ENCODE measurements at regions not wholly inside any gene's neighbourhood (a gene's known extent, or its start where the extent isn't known, plus 50 kb on each side); places are given as distances from the start of the nearest gene placed in this dataset.
"Not testable (repeated sequence)": the region's sequence is repeated elsewhere in the genome, so short reads cannot be mapped to it uniquely, and the experiment has no call there.

DNA sequence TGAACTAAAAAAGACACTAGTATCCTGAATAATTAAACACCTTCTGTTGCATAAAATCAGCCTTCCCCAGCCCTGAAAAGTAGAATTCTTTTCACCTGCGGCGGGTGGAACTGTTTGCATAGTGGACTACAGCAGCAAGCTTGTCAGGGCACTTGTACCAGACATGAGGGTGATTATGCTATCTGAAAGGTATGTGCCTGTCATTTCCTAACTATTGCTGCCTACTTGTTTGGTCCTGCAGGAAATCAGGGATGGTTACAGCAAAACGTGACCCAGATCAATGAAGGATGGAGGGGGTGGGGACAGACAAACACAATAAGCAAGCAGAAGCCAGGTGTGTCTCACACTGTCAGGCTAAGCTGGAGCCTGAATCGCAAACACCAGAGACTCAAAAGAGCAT lies 385.6 kb downstream of the MLLT3 start:
- no peak overlapping the region for H3K4me3 ChIP-seq (ENCODE audit: low read depth, low read length)
- H3K27ac ChIP-seq (ENCODE audit: extremely low read depth, low read depth, low read length): no peak overlapping the region
- H3K36me3 ChIP-seq (ENCODE audit: control insufficient read depth in 2 of 2, insufficient read depth in 1 of 2, low read length in 2 of 2): no peaks in the 10 kb centered on the region
- ChIA-PET POLR2A (no interaction called here), CTCF (interaction anchor here (0.5 kb wide), 1 partner anchor 301 kb away, joined by 3 read pairs; no protein-coding TSS in a partner anchor)
- H3K4me1 ChIP-seq (ENCODE audit: control insufficient read depth, insufficient read depth, low read length): no peaks in the 10 kb centered on the region
- TF ChIP-seq ZNF621 (tag by site-specific recombination; IDR thresholded peaks at IDR 0.05): no peak
- H3K9me3 ChIP-seq (ENCODE audit: control insufficient read depth, insufficient read depth, low read depth, low read length): no peaks in the 10 kb centered on the region

DNA sequence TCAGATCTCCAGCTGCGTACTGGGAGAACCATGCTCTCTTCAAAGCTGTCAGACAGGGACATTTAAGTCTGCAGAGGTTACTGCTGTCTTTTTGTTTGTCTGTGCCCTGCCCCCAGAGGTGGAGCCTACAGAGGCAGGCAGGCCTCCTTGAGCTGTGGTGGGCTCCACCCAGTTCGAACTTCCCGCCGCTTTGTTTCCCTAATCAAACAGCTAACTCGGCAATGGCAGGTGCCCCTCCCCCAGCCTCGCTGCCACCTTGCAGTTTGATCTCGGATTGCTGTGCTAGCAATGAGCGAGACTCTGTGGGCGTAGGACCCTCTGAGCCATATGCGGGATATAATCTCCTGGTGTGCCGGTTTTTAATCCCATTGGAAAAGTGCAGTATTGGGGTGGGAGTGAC lies 387.1 kb downstream of the MLLT3 start:
- POLR2A ChIA-PET; H3K36me3 ChIP-seq (ENCODE audit: control insufficient read depth in 2 of 2, insufficient read depth in 1 of 2, low read length in 2 of 2); H3K4me3 ChIP-seq (ENCODE audit: low read depth, low read length); H3K9me3 ChIP-seq (ENCODE audit: control insufficient read depth, insufficient read depth, low read depth, low read length); H3K27ac ChIP-seq (ENCODE audit: extremely low read depth, low read depth, low read length); H3K4me1 ChIP-seq (ENCODE audit: control insufficient read depth, insufficient read depth, low read length): not testable (repeated sequence)
- CTCF ChIA-PET: interaction anchor here (0.6 to 0.9 kb wide), 2 partner anchors 20 to 1457 kb away, joined by 3 read pairs; no protein-coding TSS in a partner anchor

DNA sequence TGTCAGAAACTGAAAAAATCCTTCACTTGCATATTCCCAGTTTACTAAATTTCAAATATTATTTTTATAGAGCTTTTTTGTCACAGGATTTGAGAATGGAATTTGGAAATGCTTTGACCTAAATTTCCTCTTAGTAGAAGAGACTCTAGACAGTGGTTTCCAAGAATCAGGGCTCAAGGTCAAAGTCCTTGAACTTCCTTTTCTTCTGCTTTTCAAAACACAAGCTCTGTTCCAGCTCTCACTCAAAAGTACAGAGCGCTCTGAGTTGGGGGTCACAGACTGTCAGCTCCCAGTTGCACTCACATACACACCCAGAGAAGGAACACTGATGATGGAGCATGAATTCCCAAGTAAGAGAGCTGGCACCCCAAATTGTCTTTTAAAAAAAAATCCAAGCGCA lies 394.2 kb downstream of the MLLT3 start:
- CTCF ChIA-PET: interaction anchor here (0.6 kb wide), 1 partner anchor 115 kb away, joined by 3 read pairs; no protein-coding TSS in a partner anchor
- POLR2A ChIA-PET: interaction anchor here (0.6 kb wide), 1 partner anchor 18 kb away, joined by 3 read pairs; no protein-coding TSS in a partner anchor
- Histone ChIP-seq H3K4me1 (ENCODE audit: control insufficient read depth, insufficient read depth, low read length) (no peaks in the 10 kb centered on the region), H3K36me3 (ENCODE audit: control insufficient read depth in 2 of 2, insufficient read depth in 1 of 2, low read length in 2 of 2) (no peaks in the 10 kb centered on the region), H3K9me3 (ENCODE audit: control insufficient read depth, insufficient read depth, low read depth, low read length) (no peaks in the 10 kb centered on the region), H3K4me3 (ENCODE audit: low read depth, low read length) (no peak overlapping the region), H3K27ac (ENCODE audit: extremely low read depth, low read depth, low read length) (no peak overlapping the region)
- TF ChIP-seq ZNF354C (tag by site-specific recombination; IDR thresholded peaks at IDR 0.05; ENCODE audit: borderline replicate concordance, low read depth) (no peak), ZNF571 (tag by site-specific recombination; IDR thresholded peaks at IDR 0.05) (no peak), TCF7L2 (IDR thresholded peaks at IDR 0.05; ENCODE audit: borderline replicate concordance, low read depth, low read length) (no peak), ZNF549 (tag by site-specific recombination; IDR thresholded peaks at IDR 0.05) (no peak), ZNF621 (tag by site-specific recombination; IDR thresholded peaks at IDR 0.05) (no peak), ZNF654 (tag by site-specific recombination; IDR thresholded peaks at IDR 0.05; ENCODE audit: low read depth) (no peak), SCRT1 (tag by site-specific recombination; IDR thresholded peaks at IDR 0.05; ENCODE audit: borderline replicate concordance) (no peak), ZNF366 (tag by site-specific recombination; conservative IDR thresholded peaks at IDR 0.05) (no peak), ZNF174 (tag by site-specific recombination; IDR thresholded peaks at IDR 0.05) (no peak), ZNF560 (tag by site-specific recombination; IDR thresholded peaks at IDR 0.05; ENCODE audit: borderline replicate concordance) (no peak), ZNF623 (tag by site-specific recombination; IDR thresholded peaks at IDR 0.05) (no peak), ZNF112 (tag by site-specific recombination; IDR thresholded peaks at IDR 0.05) (no peak), ZXDB (tag by site-specific recombination; IDR thresholded peaks at IDR 0.05) (no peak)
- TF ChIP-seq, protein P1, sequence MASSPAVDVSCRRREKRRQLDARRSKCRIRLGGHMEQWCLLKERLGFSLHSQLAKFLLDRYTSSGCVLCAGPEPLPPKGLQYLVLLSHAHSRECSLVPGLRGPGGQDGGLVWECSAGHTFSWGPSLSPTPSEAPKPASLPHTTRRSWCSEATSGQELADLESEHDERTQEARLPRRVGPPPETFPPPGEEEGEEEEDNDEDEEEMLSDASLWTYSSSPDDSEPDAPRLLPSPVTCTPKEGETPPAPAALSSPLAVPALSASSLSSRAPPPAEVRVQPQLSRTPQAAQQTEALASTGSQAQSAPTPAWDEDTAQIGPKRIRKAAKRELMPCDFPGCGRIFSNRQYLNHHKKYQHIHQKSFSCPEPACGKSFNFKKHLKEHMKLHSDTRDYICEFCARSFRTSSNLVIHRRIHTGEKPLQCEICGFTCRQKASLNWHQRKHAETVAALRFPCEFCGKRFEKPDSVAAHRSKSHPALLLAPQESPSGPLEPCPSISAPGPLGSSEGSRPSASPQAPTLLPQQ (tag by site-specific recombination; IDR thresholded peaks at IDR 0.05): no peak
- TF ChIP-seq, protein P2, sequence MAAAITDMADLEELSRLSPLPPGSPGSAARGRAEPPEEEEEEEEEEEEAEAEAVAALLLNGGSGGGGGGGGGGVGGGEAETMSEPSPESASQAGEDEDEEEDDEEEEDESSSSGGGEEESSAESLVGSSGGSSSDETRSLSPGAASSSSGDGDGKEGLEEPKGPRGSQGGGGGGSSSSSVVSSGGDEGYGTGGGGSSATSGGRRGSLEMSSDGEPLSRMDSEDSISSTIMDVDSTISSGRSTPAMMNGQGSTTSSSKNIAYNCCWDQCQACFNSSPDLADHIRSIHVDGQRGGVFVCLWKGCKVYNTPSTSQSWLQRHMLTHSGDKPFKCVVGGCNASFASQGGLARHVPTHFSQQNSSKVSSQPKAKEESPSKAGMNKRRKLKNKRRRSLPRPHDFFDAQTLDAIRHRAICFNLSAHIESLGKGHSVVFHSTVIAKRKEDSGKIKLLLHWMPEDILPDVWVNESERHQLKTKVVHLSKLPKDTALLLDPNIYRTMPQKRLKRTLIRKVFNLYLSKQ (tag by site-specific recombination; IDR thresholded peaks at IDR 0.05; ENCODE audit: borderline replicate concordance): no peak
- TF ChIP-seq, protein P3, sequence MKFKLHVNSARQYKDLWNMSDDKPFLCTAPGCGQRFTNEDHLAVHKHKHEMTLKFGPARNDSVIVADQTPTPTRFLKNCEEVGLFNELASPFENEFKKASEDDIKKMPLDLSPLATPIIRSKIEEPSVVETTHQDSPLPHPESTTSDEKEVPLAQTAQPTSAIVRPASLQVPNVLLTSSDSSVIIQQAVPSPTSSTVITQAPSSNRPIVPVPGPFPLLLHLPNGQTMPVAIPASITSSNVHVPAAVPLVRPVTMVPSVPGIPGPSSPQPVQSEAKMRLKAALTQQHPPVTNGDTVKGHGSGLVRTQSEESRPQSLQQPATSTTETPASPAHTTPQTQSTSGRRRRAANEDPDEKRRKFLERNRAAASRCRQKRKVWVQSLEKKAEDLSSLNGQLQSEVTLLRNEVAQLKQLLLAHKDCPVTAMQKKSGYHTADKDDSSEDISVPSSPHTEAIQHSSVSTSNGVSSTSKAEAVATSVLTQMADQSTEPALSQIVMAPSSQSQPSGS (tag by site-specific recombination; IDR thresholded peaks at IDR 0.05; ENCODE audit: low read depth): no peak
- TF ChIP-seq, protein P4, sequence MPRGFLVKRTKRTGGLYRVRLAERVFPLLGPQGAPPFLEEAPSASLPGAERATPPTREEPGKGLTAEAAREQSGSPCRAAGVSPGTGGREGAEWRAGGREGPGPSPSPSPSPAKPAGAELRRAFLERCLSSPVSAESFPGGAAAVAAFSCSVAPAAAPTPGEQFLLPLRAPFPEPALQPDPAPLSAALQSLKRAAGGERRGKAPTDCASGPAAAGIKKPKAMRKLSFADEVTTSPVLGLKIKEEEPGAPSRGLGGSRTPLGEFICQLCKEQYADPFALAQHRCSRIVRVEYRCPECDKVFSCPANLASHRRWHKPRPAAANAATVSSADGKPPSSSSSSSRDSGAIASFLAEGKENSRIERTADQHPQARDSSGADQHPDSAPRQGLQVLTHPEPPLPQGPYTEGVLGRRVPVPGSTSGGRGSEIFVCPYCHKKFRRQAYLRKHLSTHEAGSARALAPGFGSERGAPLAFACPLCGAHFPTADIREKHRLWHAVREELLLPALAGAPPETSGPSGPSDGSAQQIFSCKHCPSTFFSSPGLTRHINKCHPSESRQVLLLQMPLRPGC (tag by site-specific recombination; IDR thresholded peaks at IDR 0.05): no peak

All from HEK293 (cell line).